Neural cell (in vitro differentiated cells): ENCODE measurements at regions not wholly inside any gene's neighbourhood (a gene's known extent, or its start where the extent isn't known, plus 50 kb on each side); places are given as distances from the start of the nearest gene placed in this dataset.

Experiments
- H2AFZ ChIP-seq: fragments of 200-600, 300-800 bp; sonication (generic), shearing (Covaris generic); 2 replicates; pipeline ENCODE4 v1.6.0; 2014; ENCODE audit warnings: low read depth, mild to moderate bottlenecking, antibody characterized with exemption, low read length, moderate library complexity
- H3F3A ChIP-seq: fragments of 200-600 bp; shearing (Covaris generic); 2 replicates; pipeline ENCODE4 v1.6.1; 2016; ENCODE audit warnings: mild to moderate bottlenecking, moderate library complexity, mixed read lengths, antibody characterized with exemption, low read length; ENCODE audit not compliant: insufficient read depth, poor library complexity, severe bottlenecking
- H3K27ac ChIP-seq: fragments of 200-600, 300-800 bp; sonication (generic), shearing (Covaris generic); 2 replicates; pipeline ENCODE4 v1.5.1; 2014; ENCODE audit warnings: mild to moderate bottlenecking, low read length, moderate library complexity
- H3K27me3 ChIP-seq: fragments of 300-800, 200-600 bp; sonication (generic), shearing (Covaris generic); 2 replicates; pipeline ENCODE4 v1.6.0; 2014; ENCODE audit warnings: mild to moderate bottlenecking, low read depth, low read length, moderate library complexity; ENCODE audit not compliant: insufficient read depth
- H3K36me3 ChIP-seq: fragments of 300-800, 200-600 bp; sonication (generic), shearing (Covaris generic); 2 replicates; pipeline ENCODE4 v1.5.1; 2014; ENCODE audit warnings: mild to moderate bottlenecking, antibody characterized with exemption, low read length, moderate library complexity; ENCODE audit not compliant: insufficient read depth
- H3K4me2 ChIP-seq: fragments of 300-800, 200-600 bp; sonication (generic), shearing (Covaris generic); 2 replicates; pipeline ENCODE4 v1.6.0; 2014; ENCODE audit warnings: mild to moderate bottlenecking, low read length
- H3K4me3 ChIP-seq: fragments of 300-800, 200-600 bp; sonication (generic), shearing (Covaris generic); 2 replicates; pipeline ENCODE4 v1.5.1; 2014; ENCODE audit warnings: mild to moderate bottlenecking, low read length, moderate library complexity
- H3K79me2 ChIP-seq: fragments of 200-600 bp; shearing (Covaris generic); replicated peaks from 2 replicates; pipeline ENCODE4 v1.6.0; 2014; ENCODE audit warnings: mild to moderate bottlenecking, low read length, moderate library complexity; ENCODE audit not compliant: insufficient read depth
- H3K9ac ChIP-seq: fragments of 300-800, 200-600 bp; sonication (generic), shearing (Covaris generic); 2 replicates; pipeline ENCODE4 v1.6.1; 2016; ENCODE audit warnings: mild to moderate bottlenecking, low read length, mixed read lengths
- H3K9me2 ChIP-seq: fragments of 200-600 bp; shearing (Covaris generic); 2 replicates; pipeline ENCODE4 v1.6.1; 2016; ENCODE audit warnings: mild to moderate bottlenecking, low read length, mixed read lengths; ENCODE audit not compliant: insufficient read depth
- H3K9me3 ChIP-seq: fragments of 200-600, 300-800 bp; sonication (generic), shearing (Covaris generic); 2 replicates; pipeline ENCODE4 v1.6.1; 2016; ENCODE audit warnings: mild to moderate bottlenecking, mixed run types, low read length, moderate library complexity, mixed read lengths
- H4K20me1 ChIP-seq: fragments of 200-600 bp; shearing (Covaris generic); 2 replicates; pipeline ENCODE4 v1.6.1; 2016; ENCODE audit warnings: mild to moderate bottlenecking, mixed run types; ENCODE audit not compliant: insufficient read depth
- EP300 ChIP-seq: fragments of 450-650 bp; conservative IDR thresholded peaks from 2 replicates; pipeline ENCODE4 v1.6.1; 2014; ENCODE audit warnings: antibody characterized with exemption, mild to moderate bottlenecking, moderate library complexity; ENCODE audit not compliant: poor library complexity, severe bottlenecking
- EZH2 ChIP-seq: fragments of 200-600, 300-800 bp; shearing (Covaris generic), sonication (generic); IDR thresholded peaks from 2 replicates; pipeline ENCODE4 v1.6.1; 2014; ENCODE audit warnings: antibody characterized with exemption, low read length, borderline replicate concordance, mild to moderate bottlenecking; ENCODE audit not compliant: insufficient read depth, poor library complexity, severe bottlenecking
- MXI1 ChIP-seq: fragments of 450-650 bp; conservative IDR thresholded peaks from 2 replicates; pipeline ENCODE4 v1.6.1; 2014; ENCODE audit warnings: antibody characterized with exemption, mild to moderate bottlenecking; ENCODE audit not compliant: poor library complexity, severe bottlenecking
- POLR2AphosphoS5 ChIP-seq: IDR thresholded peaks from 2 replicates; pipeline ENCODE4 v1.6.1; 2012
- RAD21 ChIP-seq: fragments of 450-650 bp; conservative IDR thresholded peaks from 2 replicates; pipeline ENCODE4 v1.6.1; 2014; ENCODE audit warnings: antibody characterized with exemption, mild to moderate bottlenecking, moderate library complexity
- SMC3 ChIP-seq: fragments of 450-650 bp; conservative IDR thresholded peaks from 2 replicates; pipeline ENCODE4 v1.6.1; 2014; ENCODE audit warnings: antibody characterized with exemption, mild to moderate bottlenecking, moderate library complexity; ENCODE audit not compliant: poor library complexity
- TAF1 ChIP-seq: IDR thresholded peaks from 2 replicates; pipeline ENCODE4 v1.6.1; 2012; ENCODE audit warnings: low read depth
- TF ChIP-seq, protein P1 (sequence below): fragments of 450-650 bp; IDR thresholded peaks from 2 replicates; pipeline ENCODE4 v1.5.1; 2014; ENCODE audit warnings: antibody characterized with exemption, mild to moderate bottlenecking, moderate library complexity; ENCODE audit not compliant: poor library complexity, severe bottlenecking
- TF ChIP-seq, protein P2 (sequence below): IDR thresholded peaks from 2 replicates; pipeline ENCODE4 v1.6.1; 2012; ENCODE audit warnings: borderline replicate concordance

DNA sequence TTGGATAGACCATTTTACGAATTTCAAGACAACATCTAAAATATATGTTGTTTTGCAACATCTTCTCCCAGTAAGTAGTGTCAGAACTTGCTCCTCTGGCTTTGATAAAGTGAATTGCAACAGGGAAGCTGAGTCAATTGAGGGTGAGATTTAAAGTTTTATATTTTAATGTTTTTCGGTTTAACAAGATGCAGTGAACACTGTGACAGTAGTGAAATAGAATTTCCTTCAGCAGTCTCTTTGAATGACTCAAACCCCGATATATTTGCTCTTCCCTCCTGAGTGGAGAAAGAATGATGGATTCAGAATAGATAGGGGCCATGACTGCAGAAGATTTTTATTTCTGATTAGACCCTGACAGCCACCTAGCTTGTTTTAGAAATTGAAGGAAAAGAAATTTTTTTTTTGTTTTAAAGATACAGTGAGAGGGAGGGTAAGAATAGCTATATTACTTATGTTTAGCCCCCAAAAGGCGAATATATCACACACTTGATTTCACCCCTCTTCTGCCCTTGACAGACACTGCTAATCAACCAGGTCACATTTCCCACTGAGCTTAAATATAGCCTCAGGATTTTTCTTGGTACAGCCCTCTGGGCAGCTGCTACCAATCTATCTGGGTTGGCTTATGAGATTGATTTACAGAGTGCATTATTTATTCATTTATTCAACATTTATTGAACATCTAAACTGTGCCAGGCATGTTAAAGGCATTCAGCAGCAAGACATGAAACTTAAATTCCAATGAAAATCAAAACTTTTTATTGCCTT lies 183.3 kb upstream of the ADAMTS9 start:
- Histone ChIP-seq H3K36me3 (no peaks in the 10 kb centered on the region), H4K20me1 (no peaks in the 10 kb centered on the region), H3K79me2 (no peaks in the 10 kb centered on the region), H3F3A (no peaks in the 10 kb centered on the region), H3K4me2 (no peak overlapping the region), H3K9me2 (no peaks in the 10 kb centered on the region), H3K27ac (no peak overlapping the region), H3K27me3 (no peaks in the 10 kb centered on the region), H3K9ac (no peak overlapping the region), H3K9me3 (no peaks in the 10 kb centered on the region), H2AFZ (no peak overlapping the region), H3K4me3 (no peak overlapping the region)
- TF ChIP-seq RAD21: no peak
- TF ChIP-seq EP300: no peak
- TF ChIP-seq TAF1: no peak
- TF ChIP-seq, protein P1, sequence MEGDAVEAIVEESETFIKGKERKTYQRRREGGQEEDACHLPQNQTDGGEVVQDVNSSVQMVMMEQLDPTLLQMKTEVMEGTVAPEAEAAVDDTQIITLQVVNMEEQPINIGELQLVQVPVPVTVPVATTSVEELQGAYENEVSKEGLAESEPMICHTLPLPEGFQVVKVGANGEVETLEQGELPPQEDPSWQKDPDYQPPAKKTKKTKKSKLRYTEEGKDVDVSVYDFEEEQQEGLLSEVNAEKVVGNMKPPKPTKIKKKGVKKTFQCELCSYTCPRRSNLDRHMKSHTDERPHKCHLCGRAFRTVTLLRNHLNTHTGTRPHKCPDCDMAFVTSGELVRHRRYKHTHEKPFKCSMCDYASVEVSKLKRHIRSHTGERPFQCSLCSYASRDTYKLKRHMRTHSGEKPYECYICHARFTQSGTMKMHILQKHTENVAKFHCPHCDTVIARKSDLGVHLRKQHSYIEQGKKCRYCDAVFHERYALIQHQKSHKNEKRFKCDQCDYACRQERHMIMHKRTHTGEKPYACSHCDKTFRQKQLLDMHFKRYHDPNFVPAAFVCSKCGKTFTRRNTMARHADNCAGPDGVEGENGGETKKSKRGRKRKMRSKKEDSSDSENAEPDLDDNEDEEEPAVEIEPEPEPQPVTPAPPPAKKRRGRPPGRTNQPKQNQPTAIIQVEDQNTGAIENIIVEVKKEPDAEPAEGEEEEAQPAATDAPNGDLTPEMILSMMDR: no peak
- TF ChIP-seq, protein P2, sequence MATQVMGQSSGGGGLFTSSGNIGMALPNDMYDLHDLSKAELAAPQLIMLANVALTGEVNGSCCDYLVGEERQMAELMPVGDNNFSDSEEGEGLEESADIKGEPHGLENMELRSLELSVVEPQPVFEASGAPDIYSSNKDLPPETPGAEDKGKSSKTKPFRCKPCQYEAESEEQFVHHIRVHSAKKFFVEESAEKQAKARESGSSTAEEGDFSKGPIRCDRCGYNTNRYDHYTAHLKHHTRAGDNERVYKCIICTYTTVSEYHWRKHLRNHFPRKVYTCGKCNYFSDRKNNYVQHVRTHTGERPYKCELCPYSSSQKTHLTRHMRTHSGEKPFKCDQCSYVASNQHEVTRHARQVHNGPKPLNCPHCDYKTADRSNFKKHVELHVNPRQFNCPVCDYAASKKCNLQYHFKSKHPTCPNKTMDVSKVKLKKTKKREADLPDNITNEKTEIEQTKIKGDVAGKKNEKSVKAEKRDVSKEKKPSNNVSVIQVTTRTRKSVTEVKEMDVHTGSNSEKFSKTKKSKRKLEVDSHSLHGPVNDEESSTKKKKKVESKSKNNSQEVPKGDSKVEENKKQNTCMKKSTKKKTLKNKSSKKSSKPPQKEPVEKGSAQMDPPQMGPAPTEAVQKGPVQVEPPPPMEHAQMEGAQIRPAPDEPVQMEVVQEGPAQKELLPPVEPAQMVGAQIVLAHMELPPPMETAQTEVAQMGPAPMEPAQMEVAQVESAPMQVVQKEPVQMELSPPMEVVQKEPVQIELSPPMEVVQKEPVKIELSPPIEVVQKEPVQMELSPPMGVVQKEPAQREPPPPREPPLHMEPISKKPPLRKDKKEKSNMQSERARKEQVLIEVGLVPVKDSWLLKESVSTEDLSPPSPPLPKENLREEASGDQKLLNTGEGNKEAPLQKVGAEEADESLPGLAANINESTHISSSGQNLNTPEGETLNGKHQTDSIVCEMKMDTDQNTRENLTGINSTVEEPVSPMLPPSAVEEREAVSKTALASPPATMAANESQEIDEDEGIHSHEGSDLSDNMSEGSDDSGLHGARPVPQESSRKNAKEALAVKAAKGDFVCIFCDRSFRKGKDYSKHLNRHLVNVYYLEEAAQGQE: no peak
- TF ChIP-seq EZH2: no peak
- no peak for TF ChIP-seq MXI1
- no peak for TF ChIP-seq POLR2AphosphoS5
- TF ChIP-seq SMC3: no peak

DNA sequence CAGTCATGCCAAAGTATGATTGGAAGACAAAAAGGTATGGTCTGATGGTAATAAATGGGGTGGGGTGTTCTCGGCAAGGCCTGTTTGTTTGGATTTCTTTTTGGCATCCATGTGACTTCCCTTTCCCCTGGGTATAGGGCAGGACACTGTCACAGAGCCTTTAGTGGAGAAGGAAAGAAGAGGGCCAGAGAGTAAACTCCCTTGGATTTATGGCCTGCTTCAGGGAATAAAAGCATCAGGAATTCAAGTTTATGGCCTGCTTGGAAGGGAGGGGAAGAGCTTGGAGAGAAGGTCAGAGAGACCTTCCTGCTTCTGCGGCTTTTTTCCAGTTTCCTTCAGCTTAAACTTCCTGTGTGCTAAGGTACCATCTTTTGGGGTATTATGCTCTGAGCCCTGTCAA lies 179.4 kb upstream of the ADAMTS9 start:
- Histone ChIP-seq H3K9ac (no peak overlapping the region), H3F3A (no peaks in the 10 kb centered on the region), H3K4me3 (no peak overlapping the region), H3K9me2 (no peaks in the 10 kb centered on the region), H4K20me1 (no peaks in the 10 kb centered on the region), H3K9me3 (no peaks in the 10 kb centered on the region), H3K4me2 (no peak overlapping the region), H2AFZ (no peak overlapping the region), H3K27ac (no peak overlapping the region), H3K27me3 (no peaks in the 10 kb centered on the region), H3K36me3 (no peaks in the 10 kb centered on the region), H3K79me2 (no peaks in the 10 kb centered on the region)
- no peak for TF ChIP-seq SMC3
- TF ChIP-seq MXI1: no peak
- TF ChIP-seq EP300: no peak
- no peak for TF ChIP-seq TAF1
- no peak for TF ChIP-seq EZH2
- TF ChIP-seq, protein P1: no peak
- no peak for TF ChIP-seq POLR2AphosphoS5
- TF ChIP-seq, protein P2: no peak
- no peak for TF ChIP-seq RAD21
